Activated T-helper 2 cell treated with anti-CD3 and anti-CD28 coated beads, Interferon-gamma antibody, Interleukin-2, Interleukin-4, amounts not matched to agents 10 μg/mL and 5 μg/mL and 100 μg/mL, durations not matched to agents 14 hours and 24 hours and 36 hours (primary cell): ENCODE measurements at regions not wholly inside any gene's neighbourhood (a gene's known extent, or its start where the extent isn't known, plus 50 kb on each side); places are given as distances from the start of the nearest gene placed in this dataset.

Experiments
- DNase-seq: peaks from one replicate; pipeline ENCODE4 v3.0.0; 2021; ENCODE audit warnings: low spot score
- H3K27ac Mint-ChIP-seq: one replicate; pipeline ENCODE4 v1.8.0; 2021; ENCODE audit warnings: mixed read lengths
- H3K27me3 Mint-ChIP-seq: one replicate; pipeline ENCODE4 v1.8.0; 2021; ENCODE audit warnings: low read depth, mixed read lengths
- H3K36me3 Mint-ChIP-seq: one replicate; pipeline ENCODE4 v1.8.0; 2021; ENCODE audit warnings: low read depth, mixed read lengths
- H3K4me1 Mint-ChIP-seq: one replicate; pipeline ENCODE4 v1.8.0; 2021; ENCODE audit warnings: low read depth, mixed read lengths
- H3K4me3 Mint-ChIP-seq: one replicate; pipeline ENCODE4 v1.8.0; 2021; ENCODE audit warnings: low read depth, mild to moderate bottlenecking, moderate library complexity, mixed read lengths
- H3K9me3 Mint-ChIP-seq: one replicate; pipeline ENCODE4 v1.8.0; 2021; ENCODE audit warnings: mixed read lengths
- intact Hi-C: fragments of 100-400 bp; cut with micrococcal nuclease; formaldehyde crosslinking; loops from one replicate; pipeline ENCODE4 v1.15.1; 2023

- Mint-ChIP-seq H3K36me3 (peaks cover 9% of the 10 kb centered on the region), H3K27ac (no peak overlapping the region), H3K4me3 (no peak overlapping the region), H3K27me3 (no peaks in the 10 kb centered on the region), H3K4me1 (peaks cover 47% of the 10 kb centered on the region), H3K9me3 (no peaks in the 10 kb centered on the region)
- intact Hi-C loops: loop anchor here (5.0 to 10.0 kb wide), 2 partner anchors 36 to 1777 kb away; partner anchors contain the start of gene ITPR2
- no peak for DNase-seq
Observed at GRCh38 chr12:25058012-25058411, 109.1 kb upstream of the BCAT1 start.

GRCh38 chr12:25056486-25057130 lies 107.7 kb upstream of the BCAT1 start:
- Mint-ChIP-seq H3K36me3 (no peaks in the 10 kb centered on the region), H3K27me3 (no peaks in the 10 kb centered on the region), H3K27ac (no peak overlapping the region), H3K9me3 (no peaks in the 10 kb centered on the region), H3K4me3 (no peak overlapping the region), H3K4me1 (peaks cover 48% of the 10 kb centered on the region)
- intact Hi-C loops: loop anchor here (5.0 to 10.0 kb wide), 2 partner anchors 34 to 1778 kb away; partner anchors contain the start of gene ITPR2
- DNase-seq: no peak

GRCh38 chr12:25056011-25056410 lies 107.1 kb upstream of the BCAT1 start:
- H3K9me3 Mint-ChIP-seq: no peaks in the 10 kb centered on the region
- H3K4me1 Mint-ChIP-seq: peaks cover 54% of the 10 kb centered on the region
- no peak for DNase-seq
- peak overlapping the region; percentile 7 for H3K27ac Mint-ChIP-seq
- peak overlapping the region; percentile 78 for H3K4me3 Mint-ChIP-seq
- intact Hi-C loops: loop anchor here (5.0 to 10.0 kb wide), 2 partner anchors 34 to 1779 kb away; partner anchors contain the start of gene ITPR2
- no peaks in the 10 kb centered on the region for H3K27me3 Mint-ChIP-seq
- H3K36me3 Mint-ChIP-seq: no peaks in the 10 kb centered on the region

GRCh38 chr12:25054783-25055144 lies 105.9 kb upstream of the BCAT1 start:
- intact Hi-C loops: loop anchor here (5.0 to 10.0 kb wide), 6 partner anchors 32 to 1780 kb away; partner anchors contain the start of gene ITPR2
- H3K4me3 Mint-ChIP-seq: peak overlapping the region; percentile 82
- DNase-seq: peak; percentile 48
- no peaks in the 10 kb centered on the region for H3K9me3 Mint-ChIP-seq
- no peaks in the 10 kb centered on the region for H3K36me3 Mint-ChIP-seq
- H3K27ac Mint-ChIP-seq: peak overlapping the region; percentile 92
- no peaks in the 10 kb centered on the region for H3K27me3 Mint-ChIP-seq
- peaks cover 55% of the 10 kb centered on the region for H3K4me1 Mint-ChIP-seq

GRCh38 chr12:25054076-25054782 lies 105.3 kb upstream of the BCAT1 start:
- Mint-ChIP-seq H3K36me3 (no peaks in the 10 kb centered on the region), H3K27me3 (no peaks in the 10 kb centered on the region), H3K4me3 (peak overlapping the region; percentile 82), H3K9me3 (no peaks in the 10 kb centered on the region), H3K4me1 (peaks cover 55% of the 10 kb centered on the region), H3K27ac (peak overlapping the region; percentile 92)
- intact Hi-C loops: loop anchor here (5.0 to 10.0 kb wide), 5 partner anchors 33 to 1781 kb away; partner anchors contain the start of gene ITPR2
- no peak for DNase-seq

- H3K4me3 Mint-ChIP-seq: peak overlapping the region; percentile 85
- peaks cover 50% of the 10 kb centered on the region for H3K4me1 Mint-ChIP-seq
- intact Hi-C loops: loop anchor here (1.0 to 10.0 kb wide), 11 partner anchors 11 to 1782 kb away; partner anchors contain the start of genes ITPR2 and KRAS
- H3K36me3 Mint-ChIP-seq: no peaks in the 10 kb centered on the region
- peak overlapping the region; percentile 100 for H3K27ac Mint-ChIP-seq
- DNase-seq: no peak
- peaks cover 3% of the 10 kb centered on the region for H3K27me3 Mint-ChIP-seq
- H3K9me3 Mint-ChIP-seq: no peaks in the 10 kb centered on the region
Observed at GRCh38 chr12:25052914-25053211, 104.0 kb upstream of the BCAT1 start.

- H3K36me3 Mint-ChIP-seq: no peaks in the 10 kb centered on the region
- H3K27ac Mint-ChIP-seq: peak overlapping the region; percentile 100
- intact Hi-C loops: loop anchor here (1.0 to 10.0 kb wide), 11 partner anchors 12 to 1782 kb away; partner anchors contain the start of genes ITPR2 and KRAS
- peaks cover 3% of the 10 kb centered on the region for H3K27me3 Mint-ChIP-seq
- DNase-seq: peak; percentile 61
- peak overlapping the region; percentile 85 for H3K4me3 Mint-ChIP-seq
- H3K4me1 Mint-ChIP-seq: peaks cover 45% of the 10 kb centered on the region
- H3K9me3 Mint-ChIP-seq: peaks cover 4% of the 10 kb centered on the region
Observed at GRCh38 chr12:25052196-25052913, 103.5 kb upstream of the BCAT1 start.

- Mint-ChIP-seq H3K27ac (peak overlapping the region; percentile 100), H3K4me3 (peak overlapping the region; percentile 85), H3K9me3 (peaks cover 8% of the 10 kb centered on the region), H3K36me3 (no peaks in the 10 kb centered on the region), H3K27me3 (peaks cover 3% of the 10 kb centered on the region), H3K4me1 (peaks cover 42% of the 10 kb centered on the region)
- DNase-seq: peak; percentile 55
- intact Hi-C loops: loop anchor here (1.0 to 10.0 kb wide), 12 partner anchors 13 to 1783 kb away; partner anchors contain the start of genes DNAI7, ETFRF1, ITPR2 and KRAS
Observed at GRCh38 chr12:25051656-25052195, 102.8 kb upstream of the BCAT1 start.

GRCh38 chr12:25051171-25051570 lies 102.3 kb upstream of the BCAT1 start:
- Mint-ChIP-seq H3K27ac (peak overlapping the region; percentile 100), H3K4me3 (peak overlapping the region; percentile 85), H3K4me1 (peaks cover 39% of the 10 kb centered on the region), H3K36me3 (no peaks in the 10 kb centered on the region), H3K27me3 (peaks cover 3% of the 10 kb centered on the region), H3K9me3 (peaks cover 14% of the 10 kb centered on the region)
- no peak for DNase-seq
- intact Hi-C loops: loop anchor here (2.0 to 10.0 kb wide), 6 partner anchors 36 to 1784 kb away; partner anchors contain the start of genes DNAI7, ETFRF1 and ITPR2

GRCh38 chr12:25045869-25046268 lies 97.0 kb upstream of the BCAT1 start:
- Mint-ChIP-seq H3K27ac (no peak overlapping the region), H3K4me3 (no peak overlapping the region), H3K36me3 (no peaks in the 10 kb centered on the region), H3K9me3 (peaks cover 22% of the 10 kb centered on the region), H3K27me3 (peaks cover 16% of the 10 kb centered on the region), H3K4me1 (peaks cover 13% of the 10 kb centered on the region)
- DNase-seq: no peak
- intact Hi-C loops: no loop called here

GRCh38 chr12:25041006-25041741 lies 92.3 kb upstream of the BCAT1 start:
- Mint-ChIP-seq H3K27ac (no peak overlapping the region), H3K4me1 (peaks cover 10% of the 10 kb centered on the region), H3K4me3 (no peak overlapping the region)

GRCh38 chr12:25040593-25040992 lies 91.7 kb upstream of the BCAT1 start:
- Mint-ChIP-seq H3K4me1 (peaks cover 10% of the 10 kb centered on the region), H3K4me3 (no peak overlapping the region), H3K27ac (no peak overlapping the region), H3K36me3 (no peaks in the 10 kb centered on the region), H3K9me3 (peaks cover 5% of the 10 kb centered on the region), H3K27me3 (peaks cover 27% of the 10 kb centered on the region)
- DNase-seq: no peak
- intact Hi-C loops: no loop called here

More at GRCh38 chr12:25041006-25041741, 92.3 kb upstream of the BCAT1 start:
- no peak for DNase-seq
- Mint-ChIP-seq H3K27me3 (peaks cover 24% of the 10 kb centered on the region), H3K9me3 (peaks cover 9% of the 10 kb centered on the region), H3K36me3 (no peaks in the 10 kb centered on the region)
- intact Hi-C loops: no loop called here
